Hepatocyte (in vitro differentiated cells): ENCODE measurements at regions not wholly inside any gene's neighbourhood (a gene's known extent, or its start where the extent isn't known, plus 50 kb on each side); places are given as distances from the start of the nearest gene placed in this dataset.

Source experiments
- EZH2 ChIP-seq: fragments of 200-600 bp; sonication (generic); IDR thresholded peaks from 2 replicates; pipeline ENCODE4 v1.6.1; 2016; ENCODE audit warnings: antibody characterized with exemption, mild to moderate bottlenecking, borderline replicate concordance
- EZH2phosphoT487 ChIP-seq: fragments of 200-600 bp; sonication (generic); IDR thresholded peaks from one replicate; pipeline ENCODE4 v1.6.1; 2018; ENCODE audit warnings: antibody characterized with exemption, mild to moderate bottlenecking, low read depth, moderate library complexity; ENCODE audit not compliant: unreplicated experiment, severe bottlenecking
- TF ChIP-seq, protein P1 (sequence below): fragments of 200-600 bp; sonication (generic); IDR thresholded peaks from 2 replicates; pipeline ENCODE4 v1.5.1; 2016; ENCODE audit warnings: antibody characterized with exemption, mild to moderate bottlenecking; ENCODE audit not compliant: poor library complexity

DNA sequence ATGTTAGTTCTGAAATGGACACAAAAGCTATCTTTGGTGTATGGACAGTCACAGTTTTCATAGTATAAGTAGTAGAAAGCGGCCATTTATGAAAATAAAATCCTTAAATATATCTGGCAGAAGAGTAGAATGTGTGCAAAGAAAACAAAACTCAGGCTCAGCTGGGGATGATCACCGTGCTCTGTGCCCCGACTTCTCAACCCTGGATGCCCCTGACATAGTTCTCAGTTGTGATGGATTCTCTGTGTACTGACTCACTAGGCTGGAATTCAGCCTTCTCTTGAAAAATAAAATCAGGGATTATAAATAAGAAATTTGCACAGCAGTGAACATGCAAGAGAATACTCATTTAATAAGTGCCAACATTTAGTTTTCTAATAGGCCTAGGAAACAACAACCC, 925.1 kb upstream of the NR2F2 start:
- TF ChIP-seq EZH2 (no peak), EZH2phosphoT487 (no peak)
- TF ChIP-seq, protein P1, sequence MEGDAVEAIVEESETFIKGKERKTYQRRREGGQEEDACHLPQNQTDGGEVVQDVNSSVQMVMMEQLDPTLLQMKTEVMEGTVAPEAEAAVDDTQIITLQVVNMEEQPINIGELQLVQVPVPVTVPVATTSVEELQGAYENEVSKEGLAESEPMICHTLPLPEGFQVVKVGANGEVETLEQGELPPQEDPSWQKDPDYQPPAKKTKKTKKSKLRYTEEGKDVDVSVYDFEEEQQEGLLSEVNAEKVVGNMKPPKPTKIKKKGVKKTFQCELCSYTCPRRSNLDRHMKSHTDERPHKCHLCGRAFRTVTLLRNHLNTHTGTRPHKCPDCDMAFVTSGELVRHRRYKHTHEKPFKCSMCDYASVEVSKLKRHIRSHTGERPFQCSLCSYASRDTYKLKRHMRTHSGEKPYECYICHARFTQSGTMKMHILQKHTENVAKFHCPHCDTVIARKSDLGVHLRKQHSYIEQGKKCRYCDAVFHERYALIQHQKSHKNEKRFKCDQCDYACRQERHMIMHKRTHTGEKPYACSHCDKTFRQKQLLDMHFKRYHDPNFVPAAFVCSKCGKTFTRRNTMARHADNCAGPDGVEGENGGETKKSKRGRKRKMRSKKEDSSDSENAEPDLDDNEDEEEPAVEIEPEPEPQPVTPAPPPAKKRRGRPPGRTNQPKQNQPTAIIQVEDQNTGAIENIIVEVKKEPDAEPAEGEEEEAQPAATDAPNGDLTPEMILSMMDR: no peak
